HG03039 (cell line): ENCODE measurements at regions not wholly inside any gene's neighbourhood (a gene's known extent, or its start where the extent isn't known, plus 50 kb on each side); places are given as distances from the start of the nearest gene placed in this dataset.
"Not testable (repeated sequence)": the region's sequence is repeated elsewhere in the genome, so short reads cannot be mapped to it uniquely, and the experiment has no call there.

Experiments used
- ATAC-seq: cut with Tn5 transposase; IDR thresholded peaks from one replicate; pipeline ENCODE4 v1.9.1; 2021; ENCODE audit warnings: mild to moderate bottlenecking, moderate library complexity; ENCODE audit not compliant: unreplicated experiment

GRCh38 chr12:46711756-46712155, 114.0 kb downstream of the SLC38A4 start:
- no peak for ATAC-seq

- no peak for ATAC-seq
Measured at GRCh38 chr12:46710125-46710743, 115.6 kb downstream of the SLC38A4 start.

DNA sequence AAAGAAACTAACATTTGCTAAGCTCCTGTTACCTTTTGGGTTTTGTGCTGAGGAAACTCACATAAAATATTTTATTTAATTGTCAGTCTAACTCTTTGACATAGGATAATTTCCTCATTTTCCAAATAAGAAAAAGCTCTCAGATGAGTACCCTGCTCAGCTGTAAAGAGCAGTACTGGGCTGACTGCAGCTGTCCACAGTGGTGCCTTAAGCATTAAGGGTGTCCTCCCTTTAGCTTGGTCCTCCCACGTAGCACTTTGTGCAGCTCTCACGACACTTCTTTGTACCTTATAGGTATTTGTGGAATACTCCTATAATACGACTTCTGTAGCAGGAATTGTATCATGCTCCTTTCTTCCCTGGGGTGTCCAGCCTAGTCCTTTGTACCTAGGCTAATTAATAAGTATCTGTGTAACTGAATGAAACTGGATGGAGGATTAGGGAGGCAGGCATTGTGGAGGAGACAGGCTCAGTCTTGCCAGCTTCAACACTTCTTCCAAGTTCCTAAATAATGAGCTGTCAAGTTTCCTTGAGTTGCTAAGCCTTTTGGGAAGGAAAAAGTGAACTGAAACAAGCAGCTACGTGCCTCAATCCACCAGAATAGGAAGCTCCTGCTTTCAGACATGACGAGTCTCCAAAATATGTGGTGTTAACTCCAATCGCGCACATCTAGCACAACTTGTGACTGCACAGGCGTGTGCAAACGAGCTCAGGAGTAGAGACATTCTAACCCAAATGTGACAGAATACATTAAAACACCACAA, 123.0 kb downstream of the SLC38A4 start:
- no peak for ATAC-seq

- ATAC-seq = no peak
Measured at GRCh38 chr12:46701356-46701755, 124.4 kb downstream of the SLC38A4 start.

- no peak for ATAC-seq
Measured at GRCh38 chr12:46699986-46700385, 125.8 kb downstream of the SLC38A4 start.

- no peak for ATAC-seq
Measured at GRCh38 chr12:46698003-46698402, 127.8 kb downstream of the SLC38A4 start.

GRCh38 chr12:46693518-46693917, 132.3 kb downstream of the SLC38A4 start:
- ATAC-seq = no peak

- ATAC-seq = no peak
Measured at GRCh38 chr12:46693034-46693433, 132.8 kb downstream of the SLC38A4 start.

DNA sequence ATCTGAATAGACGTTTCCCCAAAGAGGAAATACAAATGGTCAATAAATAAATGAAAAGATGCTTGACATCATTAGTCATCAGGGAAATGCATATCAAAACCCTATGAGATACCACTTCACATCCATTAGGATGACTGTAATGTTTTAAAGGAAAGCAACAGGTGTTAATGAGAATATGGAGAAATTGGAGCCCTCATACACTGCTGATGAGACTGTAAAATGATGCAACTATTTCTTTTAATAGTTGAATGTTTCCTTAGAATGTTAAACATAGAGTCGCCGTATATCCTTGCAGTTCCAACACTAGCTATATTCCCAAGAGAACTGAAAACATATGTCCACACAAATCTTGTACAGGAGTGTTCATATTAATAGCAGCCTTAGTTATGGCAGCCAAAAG, 133.2 kb downstream of the SLC38A4 start:
- ATAC-seq = no peak

GRCh38 chr12:46686267-46686942, 139.4 kb downstream of the SLC38A4 start:
- no peak for ATAC-seq

DNA sequence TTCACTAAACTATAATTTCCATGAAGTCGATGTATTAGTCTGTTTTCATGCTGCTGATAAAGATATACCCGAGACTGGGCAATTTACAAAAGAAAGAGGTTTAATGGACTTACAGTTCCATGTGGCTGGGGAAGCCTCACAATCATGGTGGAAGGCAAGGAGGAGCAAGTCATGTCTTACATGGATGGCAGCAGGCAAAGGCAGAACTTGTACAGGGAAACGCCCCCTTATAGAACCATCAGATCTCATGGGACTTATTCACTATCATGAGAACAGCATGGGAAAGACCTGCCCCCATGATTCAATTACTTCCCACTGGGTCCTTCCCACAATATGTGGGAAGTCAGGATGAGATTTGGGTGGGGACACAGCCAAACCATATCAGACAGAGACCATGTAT, 141.6 kb downstream of the SLC38A4 start:
- not testable (repeated sequence) for ATAC-seq

- no peak for ATAC-seq
Measured at GRCh38 chr12:46682148-46682547, 143.6 kb downstream of the SLC38A4 start.

GRCh38 chr12:46680506-46680905, 145.3 kb downstream of the SLC38A4 start:
- ATAC-seq = no peak

DNA sequence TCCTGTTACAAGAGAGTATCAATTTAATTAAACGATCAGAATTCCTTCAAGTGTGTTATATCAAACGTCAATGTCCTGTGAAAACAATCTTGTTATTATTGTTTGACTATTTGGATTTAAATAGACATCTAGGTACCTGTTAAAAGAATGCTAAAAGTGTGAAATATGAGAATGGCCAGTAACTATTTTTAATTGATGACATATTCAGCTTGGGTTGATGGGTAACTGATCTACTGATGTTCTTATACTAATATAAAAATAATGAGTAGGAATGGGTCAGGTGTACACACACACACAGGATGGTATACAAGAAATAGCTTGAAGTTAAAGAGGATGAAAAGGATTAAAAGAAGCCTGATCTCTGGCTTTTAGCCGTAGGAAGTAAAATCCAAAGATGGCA, 146.0 kb downstream of the SLC38A4 start:
- no peak for ATAC-seq

GRCh38 chr12:46678426-46678825, 147.4 kb downstream of the SLC38A4 start:
- ATAC-seq = no peak

DNA sequence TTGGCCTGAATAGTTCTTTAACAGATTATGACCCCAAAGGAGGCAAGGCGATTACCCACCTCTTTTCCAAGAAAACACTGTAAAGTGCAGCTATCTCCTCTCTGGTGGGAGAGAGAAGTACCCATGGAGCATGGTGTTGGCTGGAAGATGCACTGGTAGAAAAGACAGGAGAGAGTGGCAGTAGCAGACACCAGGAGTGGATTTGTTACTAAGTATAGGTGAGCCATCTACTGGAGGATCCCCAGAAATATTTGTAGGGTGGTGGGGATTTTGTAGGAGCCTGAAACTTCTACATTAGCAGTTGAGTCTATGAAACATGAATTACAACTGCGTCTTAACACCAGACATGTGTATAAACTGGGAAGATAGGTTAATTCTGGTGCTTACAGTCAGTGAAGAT, 148.0 kb downstream of the SLC38A4 start:
- ATAC-seq = no peak

- ATAC-seq = no peak
Measured at GRCh38 chr12:46676797-46677520, 148.8 kb downstream of the SLC38A4 start.

DNA sequence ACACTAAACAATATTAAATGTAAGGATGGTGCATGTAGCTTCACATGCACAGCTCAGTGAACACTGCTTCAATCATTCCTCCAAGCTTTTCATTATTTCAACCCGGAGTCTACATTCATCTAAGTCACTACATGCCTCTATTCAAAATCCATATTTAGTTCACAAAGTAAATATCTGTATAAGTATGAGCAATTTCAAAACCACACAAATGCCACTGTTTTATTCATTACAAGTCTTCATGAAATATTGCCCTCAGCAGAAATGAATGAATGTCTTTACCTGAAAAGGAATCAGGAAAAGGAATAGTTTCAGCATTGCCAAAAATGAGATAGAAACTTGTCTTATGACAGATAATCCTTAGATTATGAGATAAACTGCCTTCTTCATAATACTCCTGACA, 149.4 kb downstream of the SLC38A4 start:
- ATAC-seq = no peak

- ATAC-seq = no peak
Measured at GRCh38 chr12:46675736-46676135, 150.1 kb downstream of the SLC38A4 start.

DNA sequence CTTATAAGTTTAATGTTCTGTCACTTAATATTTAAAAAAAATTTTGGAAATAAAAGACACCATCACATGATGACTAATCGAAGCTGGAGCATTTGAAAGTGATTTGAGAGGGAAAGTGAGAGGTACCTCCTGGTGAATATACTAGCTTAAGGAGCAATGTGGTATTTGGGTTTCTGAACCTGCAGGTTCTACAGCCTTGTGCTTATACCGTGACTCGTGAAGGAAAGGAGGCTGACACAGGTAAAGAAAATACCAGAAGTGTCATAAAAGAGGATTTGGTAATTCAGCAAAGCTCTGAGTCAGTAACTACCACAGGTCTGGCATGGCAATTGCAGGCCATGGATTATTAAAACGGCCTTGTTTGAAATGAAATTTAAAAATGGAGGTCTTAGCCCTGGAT, 151.0 kb downstream of the SLC38A4 start:
- no peak for ATAC-seq

DNA sequence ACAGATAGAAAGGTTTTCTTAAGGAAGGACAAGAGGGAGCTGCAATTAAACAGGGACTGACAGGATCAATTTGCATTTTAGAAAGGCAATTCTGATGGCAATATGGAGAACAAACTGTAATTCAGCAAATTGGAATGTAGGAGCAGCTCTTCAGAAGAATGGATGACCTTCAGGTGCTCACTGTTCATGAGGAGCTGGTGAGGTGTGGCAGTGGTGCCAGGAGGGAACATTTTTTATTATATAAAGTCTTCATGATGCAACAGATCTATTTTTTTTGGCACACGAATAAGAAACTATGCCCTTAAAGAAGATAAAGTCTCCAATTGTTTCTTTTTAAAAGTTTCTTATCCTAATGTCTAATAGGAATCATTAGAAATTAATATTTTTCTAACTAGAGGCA, 151.7 kb downstream of the SLC38A4 start:
- no peak for ATAC-seq
